ENCODE measurements at regions not wholly inside any gene's neighbourhood (a gene's known extent, or its start where the extent isn't known, plus 50 kb on each side); places are given as distances from the start of the nearest gene placed in this dataset.
A peak's percentile ranks its signal among the peaks of the same experiment; 100 is the strongest.

- DNase-seq (ENCODE audit: low spot score) = no peak
Measured at GRCh38 chr10:89829262-89829886, 128.0 kb downstream of the KIF20B start.

- no peak for DNase-seq (ENCODE audit: low spot score)
Measured at GRCh38 chr10:89829887-89830269, 128.5 kb downstream of the KIF20B start.

GRCh38 chr10:89830624-89831023, 129.2 kb downstream of the KIF20B start:
- no peak for DNase-seq (ENCODE audit: low spot score)

GRCh38 chr10:89836840-89837164, 135.4 kb downstream of the KIF20B start:
- no peak for DNase-seq (ENCODE audit: low spot score)

GRCh38 chr10:89837165-89838043, 136.0 kb downstream of the KIF20B start:
- DNase-seq (ENCODE audit: low spot score) = no peak

GRCh38 chr10:89838044-89838615, 136.7 kb downstream of the KIF20B start:
- DNase-seq (ENCODE audit: low spot score) = no peak

GRCh38 chr10:89845541-89846280, 144.3 kb downstream of the KIF20B start:
- DNase-seq (ENCODE audit: low spot score) = peak; percentile 16

- no peak for DNase-seq (ENCODE audit: low spot score)
Measured at GRCh38 chr10:89846281-89846630, 144.9 kb downstream of the KIF20B start.

- no peak for DNase-seq (ENCODE audit: low spot score)
Measured at GRCh38 chr10:89846786-89847185, 145.4 kb downstream of the KIF20B start.

GRCh38 chr10:89852872-89853271, 151.5 kb downstream of the KIF20B start:
- DNase-seq (ENCODE audit: low spot score) = no peak

- DNase-seq (ENCODE audit: low spot score) = no peak
Measured at GRCh38 chr10:89853781-89854191, 152.4 kb downstream of the KIF20B start.

- DNase-seq (ENCODE audit: low spot score) = no peak
Measured at GRCh38 chr10:89857431-89858042, 156.1 kb downstream of the KIF20B start.

GRCh38 chr10:89861199-89861573, 159.8 kb downstream of the KIF20B start:
- no peak for DNase-seq (ENCODE audit: low spot score)

GRCh38 chr10:89861584-89862301, 160.4 kb downstream of the KIF20B start:
- DNase-seq (ENCODE audit: low spot score) = peak; percentile 60

GRCh38 chr10:89867964-89868363, 166.6 kb downstream of the KIF20B start:
- DNase-seq (ENCODE audit: low spot score) = peak; percentile 38

- peak; percentile 31 for DNase-seq (ENCODE audit: low spot score)
Measured at GRCh38 chr10:89869180-89869579, 167.8 kb downstream of the KIF20B start.

GRCh38 chr10:89869592-89870156, 168.3 kb downstream of the KIF20B start:
- no peak for DNase-seq (ENCODE audit: low spot score)

- DNase-seq (ENCODE audit: low spot score) = no peak
Measured at GRCh38 chr10:89870936-89871335, 169.5 kb downstream of the KIF20B start.

GRCh38 chr10:89873055-89873454, 171.7 kb downstream of the KIF20B start:
- DNase-seq (ENCODE audit: low spot score) = no peak

GRCh38 chr10:89875557-89875956, 174.2 kb downstream of the KIF20B start:
- no peak for DNase-seq (ENCODE audit: low spot score)

- DNase-seq (ENCODE audit: low spot score) = no peak
Measured at GRCh38 chr10:89879121-89879520, 177.7 kb downstream of the KIF20B start.

All from A172 (cell line).